K562 (cell line): ENCODE measurements at regions not wholly inside any gene's neighbourhood (a gene's known extent, or its start where the extent isn't known, plus 50 kb on each side); places are given as distances from the start of the nearest gene placed in this dataset.

Experiments
- ATAC-seq: fragments of 200-7000 bp; cut with Tn5 transposase; 3 replicates; pipeline ENCODE4 v1.9.1; 2020; ENCODE audit warnings: moderate library complexity
- BruUV-seq: library from RNA; stranded (reverse); fragments of 400-500 nt; replicated peaks from 2 replicates; lab custom pipeline; 2021; lab: Mats Ljungman, UMichigan
- CTCF ChIA-PET: fragments of 300-600 bp; formaldehyde crosslinking; extraction: SDS; loops from one replicate; lab custom pipeline; 2021; ENCODE audit warnings: low intra/inter-chr PET ratio; lab: Yijun Ruan, JAX
- POLR2A ChIA-PET: fragments of 300-600, 350-650 bp; sonication (Branson Sonifier 250); formaldehyde crosslinking; extraction: SDS; loops from one replicate; lab custom pipeline; 2021; ENCODE audit warnings: antibody characterized with exemption, inconsistent platforms; lab: Yijun Ruan, JAX
- DNase-seq, 4 experiments: peaks; one replicate each; pipeline versions ENCODE4 v3.0.0 to v3.0.0-alpha.2; 2011 to 2018; ENCODE audit warnings: low spot score in 3 of 4, mixed read lengths in 3 of 4; ENCODE audit errors: extremely low read depth in 1 of 4
- FAIRE-seq: peaks from 2 replicates; lab custom pipeline; 2011; peaks lifted over from hg19 to GRCh38; lab: Jason Lieb, UNC
- H2AFZ ChIP-seq: 2 replicates; pipeline ENCODE4 v1.6.0; 2011; ENCODE audit warnings: low read depth, low read length, control low read depth, inconsistent platforms
- H3K27ac ChIP-seq: fragments of 200-600 bp; 3 replicates; pipeline ENCODE4 v1.8.0; 2011; ENCODE audit warnings: low read depth, mild to moderate bottlenecking, control low read depth, inconsistent platforms, low read length, moderate library complexity, mixed read lengths; ENCODE audit errors: extremely low read depth
- H3K27me3 ChIP-seq, 2 experiments: fragments of 300-600 bp in 1 of 2; 2 replicates in 1 of 2; 3 replicates in 1 of 2; pipeline versions ENCODE4 v1.6.0 to v1.8.0; 2011; ENCODE audit warnings: inconsistent platforms in 2 of 2, low read length in 2 of 2, mild to moderate bottlenecking in 1 of 2, mixed read lengths in 1 of 2, moderate library complexity in 1 of 2; ENCODE audit not compliant: control insufficient read depth in 2 of 2, insufficient read depth in 2 of 2
- H3K36me3 ChIP-seq: fragments of 300-600 bp; 3 replicates; pipeline ENCODE4 v1.8.0; 2011; ENCODE audit warnings: mild to moderate bottlenecking, low read length, inconsistent platforms; ENCODE audit not compliant: control insufficient read depth, insufficient read depth
- H3K4me1 ChIP-seq, 2 experiments: fragments of 200-600 bp in 1 of 2; replicated peaks in 1 of 2; 2 replicates in 1 of 2; 3 replicates in 1 of 2; pipeline versions ENCODE4 v1.5.1 to v1.8.0; 2011; ENCODE audit warnings: inconsistent platforms in 2 of 2, low read length in 2 of 2, mild to moderate bottlenecking in 1 of 2, mixed read lengths in 1 of 2, moderate library complexity in 1 of 2; ENCODE audit not compliant: control insufficient read depth in 2 of 2, insufficient read depth in 2 of 2
- H3K4me2 ChIP-seq: 2 replicates; pipeline ENCODE4 v1.6.1; 2011; ENCODE audit warnings: low read length, control low read depth, inconsistent platforms, mixed read lengths; ENCODE audit not compliant: insufficient read depth
- H3K4me3 ChIP-seq: fragments of 200-600 bp; sonication (generic), shearing (Covaris generic); 2 replicates; pipeline ENCODE4 v1.5.1; 2016; ENCODE audit warnings: control low read depth, inconsistent platforms
- H3K79me2 ChIP-seq: fragments of 200-600 bp; 3 replicates; pipeline ENCODE4 v1.8.0; 2011; ENCODE audit warnings: low read length, inconsistent platforms; ENCODE audit not compliant: control insufficient read depth, insufficient read depth
- H3K9ac ChIP-seq, 2 experiments: 2 replicates each; pipeline versions ENCODE4 v1.6.0 to v1.6.1; 2011; ENCODE audit warnings: low read depth in 2 of 2, low read length in 2 of 2, control low read depth in 1 of 2, inconsistent platforms in 1 of 2, mild to moderate bottlenecking in 1 of 2, mixed read lengths in 1 of 2; ENCODE audit not compliant: insufficient read depth in 1 of 2
- H3K9me1 ChIP-seq: one replicate; pipeline ENCODE4 v1.6.0; 2011; ENCODE audit warnings: inconsistent platforms, mild to moderate bottlenecking, low read length, moderate library complexity; ENCODE audit not compliant: control insufficient read depth, insufficient read depth
- H3K9me3 ChIP-seq: replicated peaks from 2 replicates; pipeline ENCODE4 v1.5.1; 2011; ENCODE audit warnings: low read depth, low read length, inconsistent platforms; ENCODE audit not compliant: control insufficient read depth, insufficient read depth
- H4K20me1 ChIP-seq: replicated peaks from 2 replicates; pipeline ENCODE4 v1.6.1; 2011; ENCODE audit warnings: low read length, inconsistent platforms, mixed read lengths; ENCODE audit not compliant: control insufficient read depth, insufficient read depth
- DIDO1 ChIP-seq: fragments of 450-650 bp; IDR thresholded peaks from 2 replicates; pipeline ENCODE4 v1.6.1; 2016; ENCODE audit warnings: low read depth, missing biosample characterization, missing genetic modification characterization
- JUNB ChIP-seq: fragments of 450-650 bp; formaldehyde crosslinking; conservative IDR thresholded peaks from 2 replicates; pipeline ENCODE4 v1.4.0; 2020; ENCODE audit warnings: mild to moderate bottlenecking
- MAFK ChIP-seq: IDR thresholded peaks from 2 replicates; pipeline ENCODE4 v1.6.1; 2011; ENCODE audit warnings: low read length, improper control_type of control experiment
- NONO ChIP-seq, 2 experiments: fragments of 200-400 bp in 1 of 2; fragments of 450-650 bp in 1 of 2; formaldehyde crosslinking in 1 of 2; IDR thresholded peaks; 2 replicates each; pipeline ENCODE4 v1.6.1; 2017; ENCODE audit warnings: low read depth in 2 of 2, mild to moderate bottlenecking in 2 of 2, moderate library complexity in 2 of 2, low read length in 1 of 2
- WGBS: fragments of 100-300 bp; shearing (Covaris generic); methylation state at CpG from one replicate; pipeline ENCODE4 v1.1.6; 2016; ENCODE audit warnings: low coverage, mixed read lengths; ENCODE audit not compliant: insufficient coverage; ENCODE audit errors: missing lambda C conversion rate; 5-methylcytosine and 5-hydroxymethylcytosine counted together
- in situ Hi-C: fragments of 300-500 bp; cut with MboI; formaldehyde crosslinking; loops from 4 replicates; pipeline ENCODE4 v1.15.0; 2018; ENCODE audit warnings: inconsistent platforms, mixed read lengths
- intact Hi-C: fragments of 100-400 bp; cut with micrococcal nuclease; formaldehyde crosslinking; loops from 2 replicates; pipeline ENCODE4 v1.14.2; 2022
- TF ChIP-seq, protein P1 (sequence below): fragments of 250-450 bp; sonication (Bioruptor Pico); IDR thresholded peaks from 2 replicates; pipeline ENCODE4 v1.5.0; 2022; ENCODE audit warnings: mild to moderate bottlenecking

DNA sequence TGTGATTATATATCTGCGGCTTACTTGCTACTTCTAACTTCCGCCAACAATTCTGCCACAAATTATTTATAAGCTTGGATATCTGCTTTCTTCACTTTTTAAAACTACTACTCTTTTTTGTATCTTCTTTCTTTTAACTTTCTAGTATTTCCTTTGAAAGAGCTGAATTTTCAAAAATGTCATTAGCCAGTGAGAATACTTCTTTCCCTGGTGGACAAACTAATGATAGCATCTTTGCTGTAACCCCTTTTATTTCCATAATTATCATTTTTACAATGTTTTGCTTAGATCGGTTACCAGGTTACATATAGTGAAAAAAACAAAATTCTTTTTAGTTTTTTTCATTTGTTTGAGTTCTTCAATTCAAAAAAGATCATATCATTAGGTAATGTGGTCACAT lies 355.9 kb upstream of the ADGRL4 start:
- H3K9me3 ChIP-seq: no peaks in the 10 kb centered on the region; the same call in 1 of the 2 replicates
- CTCF ChIA-PET: no interaction called here
- FAIRE-seq: no peak
- no peak overlapping the region for H3K4me3 ChIP-seq
- no peaks in the 10 kb centered on the region for H3K79me2 ChIP-seq
- 2% methylated on average over 3 of the region's 3 CpGs for WGBS
- no peak overlapping the region for H3K27ac ChIP-seq
- intact Hi-C loops: no loop called here
- no TSS peak for BruUV-seq
- no peaks in the 10 kb centered on the region for H3K4me1 ChIP-seq
- H3K9me1 ChIP-seq: no peaks in the 10 kb centered on the region
- TF ChIP-seq NONO (IDR thresholded peaks at IDR 0.05; ENCODE audit: low read depth in 2 of 2, low read length in 1 of 2) (no peak), DIDO1 (no peak), MAFK (no peak), JUNB (CRISPR knock-in tag) (no peak)
- TF ChIP-seq, protein P1, sequence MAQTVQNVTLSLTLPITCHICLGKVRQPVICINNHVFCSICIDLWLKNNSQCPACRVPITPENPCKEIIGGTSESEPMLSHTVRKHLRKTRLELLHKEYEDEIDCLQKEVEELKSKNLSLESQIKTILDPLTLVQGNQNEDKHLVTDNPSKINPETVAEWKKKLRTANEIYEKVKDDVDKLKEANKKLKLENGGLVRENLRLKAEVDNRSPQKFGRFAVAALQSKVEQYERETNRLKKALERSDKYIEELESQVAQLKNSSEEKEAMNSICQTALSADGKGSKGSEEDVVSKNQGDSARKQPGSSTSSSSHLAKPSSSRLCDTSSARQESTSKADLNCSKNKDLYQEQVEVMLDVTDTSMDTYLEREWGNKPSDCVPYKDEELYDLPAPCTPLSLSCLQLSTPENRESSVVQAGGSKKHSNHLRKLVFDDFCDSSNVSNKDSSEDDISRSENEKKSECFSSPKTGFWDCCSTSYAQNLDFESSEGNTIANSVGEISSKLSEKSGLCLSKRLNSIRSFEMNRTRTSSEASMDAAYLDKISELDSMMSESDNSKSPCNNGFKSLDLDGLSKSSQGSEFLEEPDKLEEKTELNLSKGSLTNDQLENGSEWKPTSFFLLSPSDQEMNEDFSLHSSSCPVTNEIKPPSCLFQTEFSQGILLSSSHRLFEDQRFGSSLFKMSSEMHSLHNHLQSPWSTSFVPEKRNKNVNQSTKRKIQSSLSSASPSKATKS (CRISPR knock-in tag): no peak
- TF ChIP-seq, all 486 proteins: peak for 0
- Histone ChIP-seq H4K20me1 (no peaks in the 10 kb centered on the region), H2AFZ (no peak overlapping the region), H3K27me3 (no peaks in the 10 kb centered on the region), H3K9ac (no peak overlapping the region), H3K36me3 (no peaks in the 10 kb centered on the region), H3K4me2 (no peak overlapping the region)
- DNase-seq (no peak), ATAC-seq (no peak)
- POLR2A ChIA-PET: no interaction called here
- in situ Hi-C loops: no loop called here
